WTC11 (cell line): ENCODE measurements at regions not wholly inside any gene's neighbourhood (a gene's known extent, or its start where the extent isn't known, plus 50 kb on each side); places are given as distances from the start of the nearest gene placed in this dataset.

ENCODE experiments used
- ATAC-seq: fragments of 200-7000 bp; cut with Tn5 transposase; 2 replicates; pipeline ENCODE4 v1.10.0; 2021; ENCODE audit warnings: mild to moderate bottlenecking, moderate library complexity
- CTCF ChIA-PET: fragments of 300-600 bp; sonication (Branson Sonifier 250); formaldehyde crosslinking; loops from one replicate; lab custom pipeline; 2021; ENCODE audit warnings: antibody characterized with exemption; lab: Charles Lee
- POLR2A ChIA-PET: fragments of 350-600 bp; sonication (Branson Sonifier 250); formaldehyde crosslinking; loops from one replicate; lab custom pipeline; 2021; ENCODE audit warnings: antibody characterized with exemption; lab: Charles Lee
- DNase-seq: peaks from one replicate; pipeline ENCODE4 v3.0.0; 2021; ENCODE audit warnings: low spot score
- H3K27ac Mint-ChIP-seq: 2 replicates; pipeline ENCODE4 v1.8.0; 2021; ENCODE audit warnings: mixed read lengths
- H3K27me3 Mint-ChIP-seq: 2 replicates; pipeline ENCODE4 v1.8.0; 2021; ENCODE audit warnings: low read depth, mild to moderate bottlenecking, moderate library complexity, mixed read lengths
- H3K36me3 Mint-ChIP-seq: 2 replicates; pipeline ENCODE4 v1.8.0; 2021; ENCODE audit warnings: mixed read lengths
- H3K4me1 Mint-ChIP-seq: 2 replicates; pipeline ENCODE4 v1.8.0; 2022; ENCODE audit warnings: mixed read lengths
- H3K4me3 Mint-ChIP-seq: 2 replicates; pipeline ENCODE4 v1.8.0; 2021; ENCODE audit warnings: mild to moderate bottlenecking, moderate library complexity, mixed read lengths
- H3K9me3 Mint-ChIP-seq: 2 replicates; pipeline ENCODE4 v1.8.0; 2021; ENCODE audit warnings: mixed read lengths
- AR ChIP-seq: fragments of 250-450 bp; sonication (Bioruptor Pico); IDR thresholded peaks from 2 replicates; pipeline ENCODE4 v1.9.0; 2021; ENCODE audit warnings: mild to moderate bottlenecking
- CREB1 ChIP-seq: sonication (generic); formaldehyde crosslinking; IDR thresholded peaks from 2 replicates; pipeline ENCODE4 v1.8.0; 2023; ENCODE audit warnings: mild to moderate bottlenecking, missing genetic modification reagents
- E2F4 ChIP-seq: sonication (generic); formaldehyde crosslinking; IDR thresholded peaks from 2 replicates; pipeline ENCODE4 v1.8.1; 2022; ENCODE audit warnings: low read depth, mild to moderate bottlenecking, moderate library complexity, missing genetic modification reagents, borderline replicate concordance
- GTF2I ChIP-seq: fragments of 250-450 bp; sonication (Bioruptor Pico); conservative IDR thresholded peaks from 2 replicates; pipeline ENCODE4 v1.4.0; 2021; ENCODE audit warnings: mild to moderate bottlenecking
- HMGA2 ChIP-seq: fragments of 250-450 bp; sonication (Bioruptor Pico); IDR thresholded peaks from 2 replicates; pipeline ENCODE4 v1.4.0; 2021; ENCODE audit warnings: mild to moderate bottlenecking, moderate library complexity
- MXD4 ChIP-seq: fragments of 250-450 bp; sonication (Bioruptor Pico); IDR thresholded peaks from 2 replicates; pipeline ENCODE4 v1.8.0; 2021; ENCODE audit warnings: mild to moderate bottlenecking, moderate library complexity, borderline replicate concordance
- PRDM15 ChIP-seq: sonication (generic); formaldehyde crosslinking; IDR thresholded peaks from 2 replicates; pipeline ENCODE4 v1.8.0; 2022; ENCODE audit warnings: missing genetic modification reagents
- PRRX2 ChIP-seq: fragments of 250-450 bp; sonication (Bioruptor Pico); IDR thresholded peaks from 2 replicates; pipeline ENCODE4 v1.8.0; 2021; ENCODE audit warnings: mild to moderate bottlenecking
- STAT6 ChIP-seq: sonication (generic); formaldehyde crosslinking; conservative IDR thresholded peaks from 2 replicates; pipeline ENCODE4 v1.8.1; 2023; ENCODE audit warnings: mild to moderate bottlenecking, low read depth, missing genetic modification reagents, moderate library complexity
- ZNF263 ChIP-seq: sonication (generic); formaldehyde crosslinking; IDR thresholded peaks from 2 replicates; pipeline ENCODE4 v1.8.1; 2022; ENCODE audit warnings: low read depth, mild to moderate bottlenecking, moderate library complexity, missing genetic modification reagents
- ZNF396 ChIP-seq: fragments of 250-450 bp; sonication (Bioruptor Pico); IDR thresholded peaks from 2 replicates; pipeline ENCODE4 v1.8.0; 2021; ENCODE audit warnings: mild to moderate bottlenecking, moderate library complexity, borderline replicate concordance
- ZNF416 ChIP-seq: fragments of 250-450 bp; sonication (Bioruptor Pico); IDR thresholded peaks from 2 replicates; pipeline ENCODE4 v1.9.0; 2021; ENCODE audit warnings: mild to moderate bottlenecking, inconsistent platforms
- ZNF423 ChIP-seq: fragments of 250-450 bp; sonication (Bioruptor Pico); IDR thresholded peaks from 2 replicates; pipeline ENCODE4 v2.1.2; 2022; ENCODE audit warnings: mild to moderate bottlenecking, moderate library complexity
- TF ChIP-seq, protein P1 (sequence below): sonication (generic); formaldehyde crosslinking; IDR thresholded peaks from 2 replicates; pipeline ENCODE4 v1.8.1; 2022; ENCODE audit warnings: mild to moderate bottlenecking, missing genetic modification reagents, moderate library complexity, borderline replicate concordance

- no peak for DNase-seq
These were observed 686.6 kb downstream of the BRD1 start for GRCh38 chr22:49140911-49141665.

More at GRCh38 chr22:49140911-49141665, 686.6 kb downstream of the BRD1 start:
- Mint-ChIP-seq H3K36me3 (no peaks in the 10 kb centered on the region), H3K9me3 (peaks cover 10% of the 10 kb centered on the region), H3K4me3 (no peak overlapping the region), H3K4me1 (peaks cover 9% of the 10 kb centered on the region; the same call in 1 of the 2 replicates), H3K27me3 (no peaks in the 10 kb centered on the region), H3K27ac (no peak overlapping the region)
- TF ChIP-seq STAT6 (CRISPR knock-in tag) (no peak), ZNF416 (CRISPR knock-in tag) (no peak), GTF2I (CRISPR knock-in tag) (no peak), AR (CRISPR knock-in tag) (no peak), PRDM15 (no peak), PRRX2 (CRISPR knock-in tag) (no peak), E2F4 (CRISPR knock-in tag) (no peak), HMGA2 (CRISPR knock-in tag) (no peak), ZNF423 (CRISPR knock-in tag) (no peak), ZNF396 (CRISPR knock-in tag) (no peak), CREB1 (no peak), ZNF263 (CRISPR knock-in tag) (no peak), MXD4 (CRISPR knock-in tag) (no peak)
- TF ChIP-seq, protein P1, sequence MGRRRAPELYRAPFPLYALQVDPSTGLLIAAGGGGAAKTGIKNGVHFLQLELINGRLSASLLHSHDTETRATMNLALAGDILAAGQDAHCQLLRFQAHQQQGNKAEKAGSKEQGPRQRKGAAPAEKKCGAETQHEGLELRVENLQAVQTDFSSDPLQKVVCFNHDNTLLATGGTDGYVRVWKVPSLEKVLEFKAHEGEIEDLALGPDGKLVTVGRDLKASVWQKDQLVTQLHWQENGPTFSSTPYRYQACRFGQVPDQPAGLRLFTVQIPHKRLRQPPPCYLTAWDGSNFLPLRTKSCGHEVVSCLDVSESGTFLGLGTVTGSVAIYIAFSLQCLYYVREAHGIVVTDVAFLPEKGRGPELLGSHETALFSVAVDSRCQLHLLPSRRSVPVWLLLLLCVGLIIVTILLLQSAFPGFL (CRISPR knock-in tag), result no peak
- POLR2A ChIA-PET, result no interaction called here
- CTCF ChIA-PET, result interaction anchor here (1.0 to 1.4 kb wide), 3 partner anchors 95 to 173 kb away, joined by 3 to 8 read pairs (median 6); no protein-coding TSS in a partner anchor
- ATAC-seq, result no peak
